ENCODE measurements at regions not wholly inside any gene's neighbourhood (a gene's known extent, or its start where the extent isn't known, plus 50 kb on each side); places are given as distances from the start of the nearest gene placed in this dataset.

DNA sequence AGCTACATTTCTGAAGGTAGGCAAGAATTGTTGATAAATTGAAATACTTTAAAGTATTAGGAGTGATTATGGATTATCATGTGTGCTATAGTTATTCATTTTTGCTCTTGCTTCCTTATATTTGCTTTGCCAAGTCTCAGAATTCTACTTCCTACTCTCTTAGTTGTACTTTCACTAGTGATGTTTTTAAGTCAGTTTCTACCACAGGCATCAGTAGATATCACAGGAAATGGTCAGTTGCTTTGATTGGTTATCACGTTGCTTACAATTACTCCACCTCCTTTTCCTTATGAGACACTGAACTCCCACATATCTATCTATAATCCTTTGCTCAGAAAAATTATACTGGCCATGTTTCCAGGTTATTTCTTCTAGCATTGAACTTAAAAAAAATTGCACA, 472.8 kb downstream of the DMRTA1 start:
- Histone ChIP-seq H3K4me1 (no peaks in the 10 kb centered on the region), H3K27me3 (no peaks in the 10 kb centered on the region)
- no peak for DNase-seq (ENCODE audit: extremely low spot score in 2 of 2)

GRCh38 chr9:22921742-22922141, 475.1 kb downstream of the DMRTA1 start:
- Histone ChIP-seq H3K9me3 (no peaks in the 10 kb centered on the region), H3K27me3 (no peaks in the 10 kb centered on the region), H3K27ac (no peak overlapping the region), H3K36me3 (no peaks in the 10 kb centered on the region), H3K4me1 (no peaks in the 10 kb centered on the region), H3K4me3 (no peak overlapping the region)
- no peak for TF ChIP-seq POLR2AphosphoS5 (IDR thresholded peaks at IDR 0.05; ENCODE audit: insufficient read depth in 1 of 2, low read depth in 1 of 2)
- no peak for TF ChIP-seq CTCF (IDR thresholded peaks at IDR 0.05)
- no peak for TF ChIP-seq POLR2A (IDR thresholded peaks at IDR 0.05)
- no peak for DNase-seq (ENCODE audit: extremely low spot score in 2 of 2)
- intact Hi-C loops (cut with DNase I) = no loop called here

More for the DNA sequence above, 472.8 kb downstream of the DMRTA1 start:
- intact Hi-C loops (cut with DNase I) = no loop called here
- Histone ChIP-seq H3K9me3 (no peaks in the 10 kb centered on the region), H3K27ac (no peak overlapping the region), H3K36me3 (no peaks in the 10 kb centered on the region), H3K4me3 (no peak overlapping the region)
- TF ChIP-seq POLR2A (IDR thresholded peaks at IDR 0.05) = no peak
- TF ChIP-seq POLR2AphosphoS5 (IDR thresholded peaks at IDR 0.05; ENCODE audit: insufficient read depth in 1 of 2, low read depth in 1 of 2) = no peak
- no peak for TF ChIP-seq CTCF (IDR thresholded peaks at IDR 0.05)

DNA sequence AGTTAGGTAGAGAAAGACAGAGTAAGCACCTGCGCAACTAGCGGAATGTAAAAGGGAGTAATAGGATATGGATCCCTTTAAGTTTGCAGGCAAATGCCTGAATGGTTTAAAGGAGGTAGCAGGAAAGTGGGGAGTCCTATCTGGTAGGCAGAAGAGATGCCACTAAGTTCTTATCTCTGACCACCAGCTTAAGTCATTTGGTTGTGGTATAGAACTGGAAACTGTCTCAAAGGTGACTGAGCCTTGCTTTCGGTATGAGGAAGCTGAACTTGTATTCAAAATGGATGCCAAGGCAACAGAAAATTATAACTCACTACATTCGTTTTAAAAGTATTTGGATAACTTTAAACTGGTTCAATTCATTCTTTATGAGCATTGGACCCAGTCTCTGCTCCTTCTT, 475.6 kb downstream of the DMRTA1 start:
- Histone ChIP-seq H3K27ac (no peak overlapping the region), H3K9me3 (no peaks in the 10 kb centered on the region), H3K4me1 (no peaks in the 10 kb centered on the region), H3K36me3 (no peaks in the 10 kb centered on the region), H3K4me3 (no peak overlapping the region), H3K27me3 (no peaks in the 10 kb centered on the region)
- TF ChIP-seq POLR2AphosphoS5 (IDR thresholded peaks at IDR 0.05; ENCODE audit: insufficient read depth in 1 of 2, low read depth in 1 of 2) (no peak), POLR2A (IDR thresholded peaks at IDR 0.05) (no peak), CTCF (IDR thresholded peaks at IDR 0.05) (no peak)
- no peak for DNase-seq (ENCODE audit: extremely low spot score in 2 of 2)
- intact Hi-C loops (cut with DNase I) = no loop called here

DNA sequence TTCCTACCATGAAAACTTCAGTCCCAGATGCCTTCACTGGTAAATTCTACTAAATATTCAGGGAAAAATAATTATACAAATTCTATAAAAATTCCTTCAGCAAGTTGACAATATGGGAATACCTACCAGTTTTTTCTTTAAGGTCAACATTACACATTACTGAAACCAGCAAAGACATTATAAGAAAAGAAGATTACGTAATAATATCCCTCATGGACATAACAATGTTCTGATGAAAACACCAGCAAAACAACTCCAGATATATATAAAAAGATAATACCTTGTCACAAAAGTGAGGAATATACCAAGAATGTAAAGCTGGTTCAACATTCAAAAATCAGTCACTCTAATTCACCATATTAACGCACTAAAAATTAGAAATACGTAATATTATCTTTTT, 507.9 kb downstream of the DMRTA1 start:
- Histone ChIP-seq H3K9me3 (no peaks in the 10 kb centered on the region), H3K4me3 (no peak overlapping the region), H3K27me3 (no peaks in the 10 kb centered on the region), H3K36me3 (no peaks in the 10 kb centered on the region), H3K4me1 (no peaks in the 10 kb centered on the region), H3K27ac (no peak overlapping the region)
- intact Hi-C loops (cut with DNase I) = no loop called here
- TF ChIP-seq CTCF (IDR thresholded peaks at IDR 0.05) (no peak), POLR2AphosphoS5 (IDR thresholded peaks at IDR 0.05; ENCODE audit: insufficient read depth in 1 of 2, low read depth in 1 of 2) (no peak), POLR2A (IDR thresholded peaks at IDR 0.05) (no peak)
- no peak for DNase-seq (ENCODE audit: extremely low spot score in 2 of 2)

- Histone ChIP-seq H3K27me3 (no peaks in the 10 kb centered on the region), H3K27ac (no peak overlapping the region), H3K36me3 (no peaks in the 10 kb centered on the region), H3K4me3 (no peak overlapping the region), H3K4me1 (no peaks in the 10 kb centered on the region), H3K9me3 (no peaks in the 10 kb centered on the region)
- no peak for TF ChIP-seq CTCF (IDR thresholded peaks at IDR 0.05)
- TF ChIP-seq POLR2A (IDR thresholded peaks at IDR 0.05) = no peak
- no peak for TF ChIP-seq POLR2AphosphoS5 (IDR thresholded peaks at IDR 0.05; ENCODE audit: insufficient read depth in 1 of 2, low read depth in 1 of 2)
- intact Hi-C loops (cut with DNase I) = no loop called here
- DNase-seq (ENCODE audit: extremely low spot score in 2 of 2) = no peak
Measured at GRCh38 chr9:22954964-22955363, 508.3 kb downstream of the DMRTA1 start.

Measured in vagina (tissue), 2 donors.